NCI-H128 (cell line): ENCODE measurements at regions not wholly inside any gene's neighbourhood (a gene's known extent, or its start where the extent isn't known, plus 50 kb on each side); places are given as distances from the start of the nearest gene placed in this dataset.
A peak's percentile ranks its signal among the peaks of the same experiment; 100 is the strongest.

ENCODE experiments used
- DNase-seq: peaks from one replicate; lab custom pipeline; 2025; ENCODE audit not compliant: unreplicated experiment; lab: John Stamatoyannopoulos, UW

GRCh38 chr14:62084020-62084419, 321.8 kb downstream of the SNAPC1 start:
- DNase-seq: peak; percentile 66

DNA sequence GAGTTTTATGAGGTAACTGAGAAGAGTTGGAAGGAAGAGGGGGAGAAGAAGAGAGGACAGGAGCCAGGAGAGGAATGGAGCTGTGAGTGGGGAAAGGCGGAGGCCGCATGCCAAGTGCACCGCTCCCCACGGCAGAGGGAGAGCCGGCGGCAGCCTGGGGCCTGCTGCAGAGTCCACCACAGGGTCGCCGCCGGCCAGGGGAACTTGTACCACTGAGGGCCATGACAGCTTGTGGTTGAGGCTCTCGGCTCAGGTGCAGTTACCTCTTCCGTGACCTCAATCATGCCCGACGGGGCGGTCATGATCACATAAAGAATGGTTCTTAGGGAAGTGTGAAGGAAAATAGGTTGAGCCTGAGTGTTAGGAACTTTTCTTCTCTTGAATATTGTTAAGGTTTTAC, 325.0 kb downstream of the SNAPC1 start:
- no peak for DNase-seq

DNA sequence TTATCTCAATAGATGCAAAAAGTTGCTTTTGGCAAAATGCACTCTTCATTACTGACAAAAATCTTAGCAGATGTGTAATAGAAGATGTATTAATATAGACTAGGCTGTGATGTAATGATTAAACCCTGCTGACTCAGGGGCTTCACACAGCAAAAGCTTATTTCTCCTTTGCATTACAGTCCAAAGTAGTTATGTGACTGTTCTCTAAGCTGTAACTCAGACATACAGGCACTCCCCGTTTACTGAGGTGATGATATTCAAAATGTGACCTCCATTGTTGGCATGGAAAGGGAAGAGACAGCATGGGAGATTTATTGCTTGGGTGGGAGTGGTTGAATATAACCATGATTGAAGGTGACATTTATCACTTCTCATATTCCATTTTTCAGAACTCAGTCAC, 331.5 kb downstream of the SNAPC1 start:
- DNase-seq: no peak

DNA sequence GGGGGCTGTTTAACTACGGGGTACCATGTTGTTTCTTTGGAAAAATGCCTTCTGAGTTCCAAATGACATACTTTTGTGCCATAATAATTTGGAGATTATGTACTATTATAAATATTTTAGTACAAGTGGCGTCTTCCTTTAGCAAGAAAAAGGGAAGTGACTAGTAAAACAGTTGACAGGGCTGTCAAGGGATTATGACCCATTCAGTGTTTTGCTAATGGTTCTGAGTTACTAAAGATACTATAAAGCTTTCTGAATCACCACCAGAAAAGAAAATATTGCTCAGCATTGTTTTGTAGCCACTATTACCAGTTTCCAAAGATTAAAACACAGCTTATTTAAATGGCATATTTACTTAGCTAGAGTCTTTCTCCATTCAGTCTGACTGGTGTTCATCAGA, 334.9 kb downstream of the SNAPC1 start:
- DNase-seq: no peak

DNA sequence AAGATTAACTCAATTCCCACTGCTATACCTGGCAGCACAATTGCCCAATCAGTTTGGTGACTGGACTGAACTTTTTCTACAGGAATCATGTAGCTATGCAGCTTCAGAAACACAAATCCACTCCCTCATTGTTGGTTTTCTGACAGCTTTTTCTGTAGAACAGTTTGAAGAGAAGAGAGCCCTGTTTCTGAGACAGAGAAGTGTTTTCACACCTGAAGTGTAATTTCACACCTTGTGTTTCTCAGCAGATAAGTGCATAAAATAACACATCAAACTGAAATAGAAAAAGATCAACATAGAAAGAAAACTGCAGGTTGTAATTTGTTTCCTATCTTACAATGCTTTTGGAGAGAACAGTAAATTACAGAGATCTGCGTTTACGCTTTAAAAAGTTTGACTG, 335.6 kb downstream of the SNAPC1 start:
- DNase-seq: no peak

GRCh38 chr14:62098357-62098756, 336.1 kb downstream of the SNAPC1 start:
- DNase-seq: no peak

DNA sequence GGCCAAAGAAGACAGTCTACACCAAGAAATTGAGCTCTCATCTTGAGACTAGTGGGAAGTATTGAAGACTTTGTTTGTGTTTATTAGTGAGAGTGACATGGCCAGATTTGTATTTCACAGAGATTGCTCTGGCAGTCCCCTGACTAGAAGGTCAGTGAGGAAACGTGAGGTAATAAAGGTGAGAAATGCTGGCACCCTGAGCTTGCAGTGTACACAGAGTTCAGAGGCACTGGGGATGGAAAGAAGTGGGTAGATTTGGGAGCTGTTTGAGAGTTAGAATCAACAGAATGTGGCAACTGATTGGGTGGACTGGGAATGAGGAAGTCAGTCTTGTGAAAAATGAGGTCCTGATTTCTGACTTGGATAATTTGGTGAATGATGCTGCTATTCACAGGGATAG, 336.9 kb downstream of the SNAPC1 start:
- no peak for DNase-seq

GRCh38 chr14:62101189-62101588, 339.0 kb downstream of the SNAPC1 start:
- DNase-seq: no peak

GRCh38 chr14:62101673-62102348, 339.6 kb downstream of the SNAPC1 start:
- no peak for DNase-seq

GRCh38 chr14:62102349-62102725, 340.1 kb downstream of the SNAPC1 start:
- no peak for DNase-seq

DNA sequence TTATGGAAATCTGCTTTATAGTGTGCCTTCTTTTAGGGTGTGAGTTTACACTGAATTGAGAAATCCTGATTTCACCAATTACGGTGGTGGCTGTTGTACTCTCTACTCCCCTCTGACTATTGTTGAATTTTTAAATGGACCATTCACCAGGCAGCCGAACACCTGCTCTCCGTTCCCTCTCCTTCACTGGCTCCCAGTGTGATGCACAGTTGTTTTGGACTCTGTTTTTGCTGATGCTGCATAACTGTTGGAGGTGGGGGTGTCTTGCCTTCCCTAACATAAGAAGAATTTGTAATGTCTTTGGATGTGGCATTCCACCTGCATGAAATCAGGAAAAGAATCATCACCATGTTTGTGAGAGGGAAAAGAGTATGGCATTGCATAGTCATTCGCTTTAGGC, 341.2 kb downstream of the SNAPC1 start:
- DNase-seq: no peak

DNA sequence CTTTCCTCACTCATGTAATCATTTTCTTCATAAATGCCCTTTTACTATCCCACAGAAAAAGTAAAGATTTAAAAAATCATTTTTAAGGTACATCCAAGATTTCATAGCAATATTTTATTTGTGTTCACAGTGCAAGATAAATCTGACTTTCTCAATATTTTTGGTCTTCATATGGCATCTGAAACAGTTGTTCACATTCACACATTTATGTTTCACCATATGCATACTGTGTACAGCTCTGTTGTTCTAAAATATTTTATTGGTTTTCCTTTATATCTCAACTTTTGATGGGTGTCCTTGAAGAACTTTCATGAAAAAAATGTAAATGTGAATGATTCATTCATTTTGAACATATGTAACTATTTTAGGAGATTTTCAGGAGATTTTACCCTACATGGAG, 348.7 kb downstream of the SNAPC1 start:
- DNase-seq: no peak

- DNase-seq: peak; percentile 87
Observed at GRCh38 chr14:62117010-62117750, 355.0 kb downstream of the SNAPC1 start.

DNA sequence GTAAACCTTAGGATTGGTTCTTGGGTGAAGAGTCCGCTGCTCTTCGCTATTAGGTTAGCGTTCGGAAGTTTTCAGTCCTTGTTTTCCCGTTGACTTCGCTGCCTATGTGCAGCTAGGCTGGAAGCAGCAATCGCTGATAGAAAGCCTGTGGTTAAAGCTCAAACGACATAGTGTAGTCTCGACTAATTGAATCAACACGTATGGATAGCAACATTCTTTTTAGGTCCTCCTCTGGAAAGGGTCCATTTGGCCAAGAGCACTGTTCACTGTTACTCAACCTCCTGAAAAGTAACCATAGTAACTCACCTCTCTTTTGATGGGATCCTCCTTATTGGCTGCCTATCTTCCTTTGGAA, 355.5 kb downstream of the SNAPC1 start:
- no peak for DNase-seq

DNA sequence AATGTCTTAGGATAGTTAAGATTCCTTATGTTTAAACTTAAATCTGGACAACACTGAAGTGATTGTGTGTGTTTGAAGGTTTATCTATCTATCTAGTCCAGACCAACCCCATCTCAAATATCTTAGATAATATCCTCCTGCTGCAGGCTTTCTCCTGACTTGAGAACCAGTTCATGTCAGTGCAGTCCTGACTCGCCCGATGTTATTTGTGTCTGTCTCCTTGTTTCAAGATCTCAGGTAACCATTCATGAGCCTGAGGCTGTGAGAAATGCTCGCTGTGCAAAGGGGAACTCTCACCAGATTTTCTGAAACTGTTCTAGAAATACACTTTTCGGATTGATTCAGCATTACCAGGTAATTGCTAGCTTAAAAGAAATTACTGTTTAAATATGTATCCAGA, 356.2 kb downstream of the SNAPC1 start:
- DNase-seq: no peak

DNA sequence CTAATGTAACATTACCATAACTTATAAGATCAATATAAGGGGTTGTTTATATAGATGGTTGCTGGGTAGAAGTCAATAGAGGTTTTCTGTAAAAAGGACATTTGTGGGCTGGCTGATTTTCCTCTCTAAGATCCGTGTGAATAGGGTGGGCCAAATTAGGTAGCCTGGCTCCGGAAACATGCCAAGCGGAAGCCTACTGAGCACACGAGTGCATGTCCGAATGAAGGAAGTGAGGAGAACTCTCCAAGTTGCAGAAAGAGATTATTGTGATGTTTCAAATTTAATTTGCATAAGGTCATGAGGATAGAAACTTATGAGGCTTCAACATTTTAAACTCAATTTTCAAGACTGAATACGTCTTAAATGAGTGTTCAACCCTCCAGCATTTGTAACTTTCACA, 356.7 kb downstream of the SNAPC1 start:
- DNase-seq: no peak

- DNase-seq: no peak
Observed at GRCh38 chr14:62123961-62124360, 361.7 kb downstream of the SNAPC1 start.

- DNase-seq: no peak
Observed at GRCh38 chr14:62125793-62126192, 363.6 kb downstream of the SNAPC1 start.

DNA sequence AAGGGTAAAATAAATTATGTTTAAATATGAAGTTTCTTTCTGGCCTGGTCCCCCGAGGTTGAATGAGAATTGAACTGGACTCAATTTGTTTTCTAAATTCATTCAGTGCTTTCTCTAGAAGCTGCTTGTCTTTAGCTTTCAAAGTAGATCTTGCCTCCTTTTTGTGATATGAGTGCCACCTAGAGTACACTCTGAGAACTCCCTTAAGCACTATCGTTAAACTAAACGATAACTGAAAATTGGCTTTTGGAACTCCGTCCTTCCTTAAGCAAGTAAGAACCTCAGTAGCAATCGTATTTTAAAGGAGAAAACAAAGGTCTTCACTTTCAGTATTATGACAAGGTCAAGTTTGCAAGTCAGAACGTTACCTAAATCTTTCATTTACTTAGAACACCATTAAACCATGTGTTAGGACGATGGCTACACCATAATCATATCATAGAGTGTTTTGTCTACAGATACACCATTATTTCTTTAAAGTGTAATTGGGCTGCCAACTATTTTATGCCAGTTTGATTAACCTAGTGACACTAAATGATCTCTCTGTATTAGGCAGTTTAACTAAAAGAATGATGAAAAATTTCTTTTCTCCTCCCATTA, 364.8 kb downstream of the SNAPC1 start:
- DNase-seq: no peak

DNA sequence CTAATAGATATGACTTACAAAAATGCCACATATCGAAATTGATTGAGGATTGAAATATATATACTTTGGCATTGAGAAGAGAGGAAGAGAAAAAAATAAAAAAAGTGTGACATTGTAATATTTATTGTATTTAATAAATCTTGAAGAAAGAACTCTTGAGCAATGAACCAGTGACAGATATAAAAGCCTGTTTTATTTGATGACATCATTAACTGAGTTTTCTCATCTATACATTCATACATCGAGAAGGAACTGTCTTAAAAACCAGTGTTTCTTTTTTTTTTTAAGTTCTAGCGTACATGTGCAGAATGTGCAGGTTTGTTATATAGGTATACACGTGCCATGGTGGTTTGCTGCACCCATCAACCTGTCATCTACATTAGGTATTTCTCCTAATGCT, 368.2 kb downstream of the SNAPC1 start:
- no peak for DNase-seq

DNA sequence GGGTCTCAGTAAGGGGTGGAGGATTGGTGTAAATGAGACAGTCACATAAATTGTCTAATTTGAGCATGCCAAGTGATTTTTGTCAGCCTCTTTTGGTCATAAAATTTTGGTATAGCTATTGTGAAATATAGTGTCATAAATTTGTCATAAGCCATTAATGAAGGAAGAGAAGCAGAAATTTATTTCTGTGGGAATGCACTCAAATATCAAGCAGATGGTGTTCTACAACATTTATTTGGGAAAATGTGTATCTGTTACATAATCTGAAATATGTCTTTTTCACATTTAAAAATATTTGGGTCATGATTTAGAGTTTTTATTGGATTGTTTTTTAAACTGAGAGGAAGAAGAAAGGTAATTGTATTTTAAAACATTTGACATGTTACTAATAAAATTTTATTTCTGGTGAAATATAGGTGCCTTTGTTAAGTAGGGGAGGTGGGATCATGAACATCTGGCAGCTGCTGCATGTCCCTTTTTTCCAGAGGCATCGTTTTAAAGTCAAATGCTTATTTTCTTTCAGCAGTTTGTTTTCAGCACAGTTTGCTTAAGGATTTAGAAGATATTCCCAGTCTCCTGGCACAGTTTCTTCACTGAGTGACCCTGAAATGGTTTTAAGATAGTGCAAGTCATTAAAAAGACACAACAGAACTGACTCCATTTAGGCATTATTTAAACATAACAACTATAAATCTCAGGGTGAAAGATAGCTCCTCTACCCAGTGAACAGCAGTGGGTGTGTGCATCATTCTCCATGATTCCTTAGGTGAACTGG, 371.7 kb downstream of the SNAPC1 start:
- DNase-seq: no peak

- DNase-seq: no peak
Observed at GRCh38 chr14:62138593-62138992, 376.4 kb downstream of the SNAPC1 start.
